ENCODE measurements at regions not wholly inside any gene's neighbourhood (a gene's known extent, or its start where the extent isn't known, plus 50 kb on each side); places are given as distances from the start of the nearest gene placed in this dataset.

DNA sequence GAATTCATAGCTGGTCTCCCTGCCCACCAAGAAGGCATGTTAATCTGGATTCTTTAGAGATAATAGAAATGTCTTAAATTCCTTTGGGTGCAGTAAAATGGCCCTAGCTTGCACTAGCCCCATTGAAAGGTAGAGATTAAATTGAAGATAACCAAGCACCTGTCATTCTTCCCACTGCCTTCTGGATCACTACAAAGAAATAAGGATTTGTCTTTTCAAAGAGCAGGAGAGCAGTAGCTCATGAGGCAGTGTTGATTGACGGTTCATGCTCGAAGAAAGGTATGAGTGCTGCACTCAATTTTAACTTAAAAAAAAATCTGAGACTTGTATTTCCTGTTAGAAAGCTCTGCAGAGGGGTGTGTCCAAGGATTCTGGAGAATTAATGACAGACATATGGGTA lies 74.9 kb upstream of the F3 start:
- no peak overlapping the region for H3K4me3 ChIP-seq (replicated peaks; ENCODE audit: low read depth, low read length)
- TF ChIP-seq CTCF (IDR thresholded peaks at IDR 0.05; ENCODE audit: low read length, missing control alignments), result no peak
- no peak for DNase-seq (ENCODE audit: low read depth)

DNA sequence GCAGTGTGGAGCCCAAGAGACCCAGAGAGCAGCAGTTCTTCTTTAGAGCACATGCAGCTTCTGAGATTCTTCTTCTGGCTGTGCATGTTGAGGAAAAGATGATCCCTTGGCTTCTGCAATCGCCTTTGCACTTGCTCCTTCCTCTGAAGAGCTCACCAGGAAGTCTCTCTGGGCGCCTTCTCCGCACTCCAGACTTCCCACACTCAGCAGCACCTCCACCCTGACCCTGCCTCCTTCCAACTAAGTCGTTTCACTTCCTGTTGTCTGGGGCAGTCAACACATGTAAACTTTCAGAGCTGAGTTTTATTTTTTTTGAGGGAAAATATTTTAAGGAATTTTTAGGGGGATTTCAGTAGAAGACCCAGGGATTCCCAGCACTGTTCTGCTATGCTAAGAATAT lies 73.4 kb upstream of the F3 start:
- TF ChIP-seq CTCF (IDR thresholded peaks at IDR 0.05; ENCODE audit: low read length, missing control alignments), result no peak
- H3K4me3 ChIP-seq (replicated peaks; ENCODE audit: low read depth, low read length), result no peak overlapping the region
- DNase-seq (ENCODE audit: low read depth), result peak; percentile 32

DNA sequence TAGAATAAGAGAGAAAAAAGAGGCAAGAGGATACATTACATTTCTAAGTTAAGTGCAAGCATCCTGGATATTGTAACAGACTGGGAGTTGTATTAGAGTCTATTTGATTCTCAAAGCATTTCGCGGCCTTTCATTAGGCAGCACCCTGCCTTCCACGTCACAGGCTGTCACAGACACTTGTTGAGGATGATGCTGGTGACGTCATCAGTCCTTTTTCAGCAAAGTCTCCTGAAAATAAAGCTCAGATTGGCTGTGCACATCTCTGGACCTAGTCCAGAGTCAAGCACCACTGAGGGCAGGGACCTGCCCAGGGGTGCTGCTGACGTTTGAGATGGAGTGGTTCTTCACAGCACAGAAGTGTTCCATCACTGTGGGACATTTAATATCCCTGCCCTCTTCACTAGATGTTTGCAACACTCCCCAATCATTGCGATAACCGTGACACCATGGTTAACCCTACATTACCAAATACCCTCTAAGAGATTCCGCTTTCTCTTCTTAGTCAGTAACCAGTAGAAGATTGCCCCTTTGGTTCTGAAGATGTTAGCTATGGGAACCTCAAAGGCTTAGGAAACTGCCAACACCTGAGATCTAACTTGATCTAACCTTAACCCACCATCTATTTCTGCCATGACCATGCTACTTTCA lies 72.7 kb upstream of the F3 start:
- H3K4me3 ChIP-seq (replicated peaks; ENCODE audit: low read depth, low read length), result no peak overlapping the region
- no peak for TF ChIP-seq CTCF (IDR thresholded peaks at IDR 0.05; ENCODE audit: low read length, missing control alignments)
- no peak for DNase-seq (ENCODE audit: low read depth)

- DNase-seq (ENCODE audit: low read depth), result no peak
- H3K4me3 ChIP-seq (replicated peaks; ENCODE audit: low read depth, low read length), result no peak overlapping the region
- TF ChIP-seq CTCF (IDR thresholded peaks at IDR 0.05; ENCODE audit: low read length, missing control alignments), result no peak
Observed at GRCh38 chr1:94612525-94613204, 71.1 kb upstream of the F3 start.

DNA sequence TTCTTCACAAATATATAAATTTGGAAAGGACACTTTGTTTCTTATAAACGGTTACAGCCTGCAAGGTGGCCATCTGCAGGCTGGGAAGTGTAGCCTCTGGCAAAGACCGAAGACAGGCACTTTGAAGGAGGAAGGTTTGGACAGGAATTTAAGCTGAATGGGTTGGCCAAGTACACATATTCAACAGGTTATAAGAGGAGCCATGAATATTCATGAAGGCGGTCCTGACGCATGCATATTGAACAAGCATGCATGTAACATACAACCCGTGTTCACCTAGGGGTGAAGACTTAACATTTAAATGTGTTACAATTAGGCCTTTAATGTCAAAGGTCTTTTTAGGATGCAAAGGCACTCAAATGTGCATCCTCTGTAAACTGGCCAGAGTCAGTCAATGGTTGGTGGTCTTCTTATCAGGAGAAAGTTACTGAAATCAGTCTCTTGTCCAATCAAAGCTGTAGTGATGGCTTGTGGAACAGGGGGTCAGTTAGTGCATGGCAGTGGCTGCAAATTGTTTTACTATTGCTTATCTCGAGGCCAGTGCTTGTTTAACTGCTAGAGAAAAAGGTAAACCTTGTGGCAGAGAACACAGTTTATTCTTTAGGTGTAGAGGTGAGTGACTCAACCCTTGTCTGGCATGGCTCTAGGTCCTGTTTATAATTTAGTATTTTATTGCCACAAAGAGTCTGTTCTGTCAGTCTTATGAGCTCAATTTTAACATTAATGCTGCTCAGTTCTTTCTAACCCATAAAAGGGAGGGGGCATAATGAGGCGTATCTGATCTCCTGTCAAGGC lies 70.3 kb upstream of the F3 start:
- no peak overlapping the region for H3K4me3 ChIP-seq (replicated peaks; ENCODE audit: low read depth, low read length)
- no peak for DNase-seq (ENCODE audit: low read depth)
- no peak for TF ChIP-seq CTCF (IDR thresholded peaks at IDR 0.05; ENCODE audit: low read length, missing control alignments)

- no peak for TF ChIP-seq CTCF (IDR thresholded peaks at IDR 0.05; ENCODE audit: low read length, missing control alignments)
- no peak for DNase-seq (ENCODE audit: low read depth)
- no peak overlapping the region for H3K4me3 ChIP-seq (replicated peaks; ENCODE audit: low read depth, low read length)
Observed at GRCh38 chr1:94609619-94610018, 68.1 kb upstream of the F3 start.

All from fibroblast of pulmonary artery (primary cell).